ENCODE measurements at regions not wholly inside any gene's neighbourhood (a gene's known extent, or its start where the extent isn't known, plus 50 kb on each side); places are given as distances from the start of the nearest gene placed in this dataset.
A peak's percentile ranks its signal among the peaks of the same experiment; 100 is the strongest.

DNA sequence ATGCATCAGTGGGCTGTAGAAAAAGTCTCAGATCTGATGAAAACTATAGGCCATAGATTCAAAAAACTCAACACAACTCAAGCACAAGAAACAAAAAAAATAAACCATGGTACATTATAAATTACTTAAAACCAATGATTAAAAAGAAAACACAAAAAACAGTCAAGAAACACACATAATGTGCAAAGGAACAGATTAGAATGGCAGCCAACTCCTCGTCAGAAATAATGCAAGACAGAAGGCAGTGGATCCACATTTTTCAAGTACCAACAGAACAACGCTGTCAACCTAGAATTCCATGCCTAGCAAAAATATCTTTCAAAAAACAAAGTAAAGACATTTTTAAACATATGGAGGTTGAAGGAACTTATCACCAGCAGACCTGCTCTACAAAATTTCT, 69.7 kb downstream of the PSMB1 start:
- peak in 1 of 2 experiments; percentile 5 for DNase-seq

DNA sequence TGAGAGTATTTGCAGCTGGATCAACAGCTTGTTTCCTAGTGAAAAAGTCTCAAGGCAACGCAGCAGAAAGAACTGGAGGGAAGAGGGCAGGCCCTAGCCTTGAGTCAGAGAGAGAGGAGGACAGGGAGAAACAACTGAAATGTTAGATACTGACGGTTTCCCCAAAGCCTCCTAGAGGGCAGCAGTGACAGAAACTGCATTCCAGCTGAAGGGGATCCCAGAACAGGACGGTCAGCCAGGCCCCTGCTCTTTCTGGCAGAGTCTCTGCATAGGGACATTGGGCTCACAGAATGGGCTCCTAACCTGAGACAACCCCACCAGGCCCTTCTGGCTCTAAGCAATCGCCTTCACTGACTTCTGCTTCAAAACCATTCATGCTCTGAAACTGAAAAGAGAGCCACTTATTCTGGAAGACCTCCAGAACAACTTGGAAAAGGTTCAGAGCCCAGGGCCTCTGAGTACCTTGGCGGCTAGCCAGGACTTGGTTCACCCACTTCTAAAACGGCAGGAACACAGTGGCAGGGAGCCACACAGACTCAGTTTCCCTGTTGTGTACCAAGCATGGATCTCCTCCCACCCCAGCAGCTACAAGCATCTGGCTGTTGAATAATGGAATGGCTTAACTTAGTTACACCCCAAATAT, 72.9 kb downstream of the PSMB1 start:
- no peak for DNase-seq

DNA sequence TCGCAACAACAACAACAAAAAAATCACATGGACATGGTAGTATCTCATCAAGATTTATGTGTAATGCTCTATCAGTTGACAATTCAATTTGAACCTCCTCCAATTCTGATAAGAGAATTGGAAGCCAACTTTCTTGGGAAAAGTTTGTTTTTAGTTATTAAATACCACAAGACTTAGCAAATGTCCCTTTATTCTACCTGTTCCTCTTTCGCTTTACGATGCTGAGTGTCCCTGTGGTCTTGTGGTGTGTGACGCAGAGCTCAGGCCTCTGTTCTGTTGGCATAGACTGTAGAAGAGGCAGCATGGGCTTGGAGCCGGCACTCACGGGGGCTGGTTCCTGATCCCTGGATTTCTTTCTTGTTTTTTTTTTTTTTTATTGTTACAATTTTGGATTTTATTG, 76.7 kb downstream of the PSMB1 start:
- peak; percentile 20 to 31 for DNase-seq

DNA sequence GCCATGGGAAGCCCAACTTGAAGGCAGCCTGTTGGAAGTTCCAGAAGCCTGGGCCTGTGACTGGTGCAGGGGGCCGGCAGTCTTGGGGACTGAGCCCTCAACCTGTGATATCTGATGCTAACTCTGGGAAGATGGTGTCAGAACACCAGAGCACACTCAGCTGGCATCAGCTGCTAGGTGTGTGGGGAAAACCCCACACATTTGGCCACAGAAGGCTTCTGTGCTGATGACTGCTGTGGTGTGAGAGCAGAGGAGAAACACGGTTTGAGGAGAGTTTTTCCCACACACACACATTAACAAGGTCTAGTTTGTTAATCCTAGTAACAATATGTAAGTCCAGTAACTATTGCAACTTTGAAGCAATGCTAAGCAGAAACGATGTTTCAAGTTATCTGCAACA, 78.0 kb downstream of the PSMB1 start:
- no peak for DNase-seq

DNA sequence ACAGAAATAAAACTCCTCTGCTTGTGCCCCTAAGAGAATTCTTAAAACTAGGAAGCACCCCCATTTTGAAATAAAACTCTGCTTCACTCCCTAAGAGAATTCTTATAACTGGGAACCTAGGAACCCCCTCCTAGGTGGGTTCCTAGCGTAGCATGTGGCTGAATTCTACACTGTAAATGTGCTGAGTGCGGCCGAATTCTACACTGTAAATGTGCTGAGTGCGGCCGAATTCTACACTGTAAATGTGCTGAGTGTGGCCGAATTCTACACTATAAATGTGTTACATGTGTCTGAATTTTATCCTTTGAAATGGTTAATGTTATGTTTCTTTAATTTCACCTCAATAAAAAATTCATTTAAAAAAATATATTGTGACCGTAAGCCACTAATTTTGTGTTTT, 79.3 kb downstream of the PSMB1 start:
- no peak for DNase-seq

DNA sequence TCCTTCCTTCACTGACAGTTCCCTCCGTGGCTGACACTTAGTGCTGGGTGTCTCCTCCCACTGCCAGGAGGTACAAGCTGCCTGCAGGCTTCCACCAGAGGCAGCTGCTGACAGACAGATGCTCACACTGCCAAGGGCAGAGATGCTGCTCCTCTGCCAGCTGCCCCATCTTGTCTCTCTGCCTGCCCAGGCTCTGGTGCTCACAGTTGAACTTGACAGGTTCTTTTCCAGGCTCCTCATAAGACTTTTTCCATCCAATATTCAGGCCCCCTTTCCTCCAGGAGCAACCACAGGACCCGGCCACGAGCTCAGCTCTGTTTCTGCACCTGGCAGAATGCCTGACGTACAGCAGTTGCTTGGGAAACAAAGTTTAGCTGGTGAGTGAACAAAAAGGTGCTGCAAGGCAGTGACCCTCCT, 79.8 kb downstream of the PSMB1 start:
- DNase-seq: no peak

DNA sequence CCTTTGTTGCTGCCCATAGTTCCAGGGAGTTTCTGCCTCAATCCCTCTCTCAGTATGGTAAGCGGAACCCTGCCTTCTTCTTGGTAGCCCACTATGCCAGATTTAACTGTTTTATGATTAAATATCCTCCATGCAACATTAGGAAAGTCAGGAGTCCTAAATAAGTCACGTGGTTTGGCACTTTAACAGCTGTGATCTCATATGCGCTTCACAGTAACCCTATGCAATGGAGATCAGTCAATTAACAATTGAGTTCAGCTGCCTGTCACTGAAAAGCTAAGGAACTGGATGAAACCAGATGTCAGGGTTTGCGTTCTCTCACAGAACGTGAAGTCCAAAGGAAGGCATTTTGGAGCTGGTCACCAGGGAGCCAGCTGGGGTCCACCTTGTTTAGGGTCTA, 81.6 kb downstream of the PSMB1 start:
- no peak for DNase-seq

DNA sequence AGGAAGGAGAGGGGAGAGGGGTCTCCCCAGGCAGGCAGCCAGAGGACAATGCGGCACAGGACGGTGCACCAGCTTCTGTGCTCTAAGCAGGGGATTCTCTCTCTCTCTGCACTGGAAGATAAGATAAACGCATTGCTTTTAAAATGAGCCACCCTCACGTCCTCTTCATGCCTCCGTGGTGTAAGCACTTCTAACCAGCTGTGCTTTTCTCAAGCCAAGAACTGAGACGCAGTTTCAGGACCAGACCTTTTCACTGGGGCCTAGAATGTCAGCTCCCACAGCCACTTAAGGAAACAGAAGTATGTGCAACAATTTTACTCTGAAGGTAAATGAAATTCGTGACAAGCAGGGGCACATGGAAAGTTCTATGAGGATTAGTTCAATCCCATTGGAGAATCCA, 82.4 kb downstream of the PSMB1 start:
- no peak for DNase-seq

DNA sequence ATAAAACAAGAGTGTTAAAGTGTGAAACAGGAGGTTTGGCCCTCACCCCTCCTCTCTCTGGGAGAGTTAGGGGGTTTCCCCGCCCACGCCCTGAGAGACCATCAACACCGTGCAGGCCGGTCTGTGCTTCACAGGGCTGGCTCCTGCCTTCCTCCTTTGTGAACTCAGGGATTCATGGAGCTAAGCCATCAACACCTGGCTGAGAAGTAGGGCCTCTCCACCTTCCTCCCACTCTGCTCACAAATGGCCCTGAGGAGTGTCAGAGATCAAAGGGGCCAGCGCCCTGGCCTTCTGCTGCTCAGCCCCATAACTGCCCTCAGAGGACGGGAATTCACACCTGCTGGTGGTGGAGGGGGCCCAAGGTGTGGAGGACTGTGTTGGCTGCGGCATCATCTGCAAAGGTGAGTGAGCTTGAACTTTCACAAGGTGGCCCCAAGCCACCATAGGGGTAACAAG, 88.6 kb downstream of the PSMB1 start:
- no peak for DNase-seq

DNA sequence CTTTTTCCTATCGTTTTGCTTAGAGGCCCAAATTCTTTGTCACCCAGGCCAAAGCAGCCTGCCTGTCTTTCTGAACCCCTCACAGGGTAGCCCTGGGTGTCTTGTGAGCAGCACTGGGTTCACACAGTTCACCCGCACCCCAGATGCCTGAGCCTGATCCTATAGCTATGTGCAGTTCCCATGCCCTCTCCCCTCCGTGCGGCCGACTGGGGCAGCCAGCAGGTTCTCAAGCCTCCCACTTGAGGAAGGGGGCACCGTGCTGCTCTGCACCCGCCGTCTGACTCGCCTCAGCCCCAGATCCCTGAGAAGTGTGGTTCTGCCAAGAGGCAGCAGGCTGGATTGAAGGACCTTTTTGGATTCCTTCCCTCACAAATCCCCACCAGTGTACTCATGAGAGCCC, 89.0 kb downstream of the PSMB1 start:
- DNase-seq: no peak

DNA sequence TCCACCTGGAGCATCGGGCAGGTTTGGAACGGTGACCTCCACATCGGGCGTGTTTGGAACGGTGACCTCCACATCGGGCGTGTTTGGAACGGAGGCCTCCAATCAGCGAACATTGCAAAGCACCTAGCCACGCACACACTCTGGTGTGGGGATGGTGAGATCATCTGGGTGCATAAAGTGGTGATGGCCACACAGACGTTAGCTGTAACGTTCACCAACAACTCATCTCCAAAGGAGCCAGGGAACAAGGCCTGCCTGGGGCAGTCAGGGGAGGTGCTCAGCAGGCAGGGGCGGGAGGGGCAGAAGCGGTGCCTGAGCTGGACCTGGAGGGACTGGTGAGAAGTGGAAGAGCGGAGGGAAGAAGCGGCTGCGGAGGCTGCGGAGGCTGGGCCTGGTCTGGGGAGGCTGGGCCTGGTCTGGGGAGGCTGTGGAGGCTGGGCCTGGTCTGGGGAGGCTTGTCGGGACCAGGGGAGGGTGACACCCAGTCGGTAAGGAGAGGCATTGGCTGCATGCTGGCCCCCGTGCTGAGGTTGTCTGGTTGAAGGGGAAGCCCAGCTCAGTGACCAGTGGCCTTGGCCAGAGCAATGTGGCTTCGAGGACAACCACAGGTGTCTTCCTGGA, 89.9 kb downstream of the PSMB1 start:
- DNase-seq: no peak

DNA sequence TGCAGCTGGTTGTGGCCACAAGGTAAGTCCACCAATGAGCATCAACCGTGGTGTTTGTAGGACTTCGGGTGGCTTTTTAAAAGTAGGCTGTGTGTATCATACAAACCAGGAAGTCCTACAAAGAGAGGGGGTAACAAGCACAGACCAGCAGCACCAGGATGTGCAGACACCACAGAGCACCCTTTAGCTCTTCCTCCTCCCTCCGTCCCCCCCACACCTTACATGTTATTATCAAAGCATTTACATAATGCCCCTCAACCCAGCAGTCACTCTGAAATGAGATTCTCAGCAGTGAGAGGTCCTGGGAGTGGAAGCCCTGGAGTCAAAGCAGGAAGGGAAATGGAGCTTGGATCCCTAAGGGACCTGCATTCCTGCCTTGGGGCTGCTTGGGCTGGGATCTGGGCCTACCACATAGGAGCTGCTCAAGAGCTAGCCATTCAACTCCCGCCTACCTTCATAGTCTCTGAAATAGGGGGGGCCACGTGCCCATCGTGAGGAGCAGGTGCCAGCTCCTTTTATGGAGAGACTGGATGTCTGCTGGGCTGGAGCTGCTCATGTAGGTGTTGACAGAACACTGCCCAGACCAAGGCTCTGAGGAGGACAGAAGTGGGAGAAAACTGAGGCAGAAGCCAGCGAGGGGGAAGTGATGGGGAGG, 90.6 kb downstream of the PSMB1 start:
- no peak for DNase-seq

DNA sequence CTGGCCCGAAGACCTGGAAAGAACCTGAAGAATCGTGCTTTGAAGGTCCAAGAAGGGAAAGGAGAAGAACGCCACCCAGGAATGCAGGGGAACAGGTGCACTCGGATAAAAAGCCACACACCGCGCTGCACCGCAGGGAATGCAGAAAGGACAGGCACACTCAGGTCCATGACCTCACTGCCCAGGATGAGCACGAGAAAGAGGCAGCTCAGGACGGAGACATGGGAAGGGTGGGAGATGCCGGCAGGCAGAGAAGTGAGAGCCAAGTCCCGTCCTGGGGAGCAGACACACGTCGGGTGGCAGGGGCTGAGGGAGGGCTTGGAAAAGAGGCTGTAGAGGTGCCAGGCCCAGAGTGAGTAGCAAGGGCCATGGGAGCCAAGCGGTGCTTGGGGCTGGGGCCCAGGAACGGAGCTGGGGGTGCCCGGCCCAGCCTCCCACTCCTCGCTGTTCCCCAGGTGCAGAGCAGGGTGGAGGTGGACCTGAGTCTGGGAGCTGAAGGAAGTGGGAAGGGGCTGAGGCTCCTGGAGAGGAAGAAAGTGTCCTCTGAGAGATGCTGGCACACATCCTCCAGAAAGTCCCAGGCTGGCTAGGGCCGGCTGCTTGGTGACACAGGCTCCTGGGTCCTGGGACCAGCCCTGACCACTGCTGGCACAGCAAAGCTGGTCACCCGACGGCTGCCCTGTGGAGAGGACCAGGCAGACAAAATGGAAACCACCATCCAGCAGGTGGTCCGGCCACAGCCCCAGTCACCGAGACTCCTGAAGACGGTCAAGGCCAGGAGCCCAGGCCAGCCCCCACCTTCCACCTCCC, 91.3 kb downstream of the PSMB1 start:
- no peak for DNase-seq

DNA sequence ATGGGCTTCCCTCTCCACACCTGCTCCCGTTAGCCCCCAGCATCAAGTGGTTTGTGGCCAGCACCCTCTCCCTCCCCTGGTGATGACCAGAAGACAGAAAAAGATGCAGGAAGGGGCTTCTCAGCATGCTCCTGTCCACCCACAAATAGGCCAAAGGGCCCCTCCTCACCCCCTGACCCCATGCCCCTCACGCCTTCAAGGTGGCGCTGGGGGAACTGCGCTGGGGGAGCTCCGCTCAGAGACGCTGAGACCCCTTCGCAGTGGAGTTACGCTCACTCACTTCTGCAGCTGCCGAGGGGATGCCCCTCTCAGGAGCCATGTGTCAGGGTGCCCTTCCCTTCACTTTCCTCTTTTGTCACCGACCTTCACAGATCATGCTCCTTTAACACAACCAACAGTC, 92.0 kb downstream of the PSMB1 start:
- no peak for DNase-seq

DNA sequence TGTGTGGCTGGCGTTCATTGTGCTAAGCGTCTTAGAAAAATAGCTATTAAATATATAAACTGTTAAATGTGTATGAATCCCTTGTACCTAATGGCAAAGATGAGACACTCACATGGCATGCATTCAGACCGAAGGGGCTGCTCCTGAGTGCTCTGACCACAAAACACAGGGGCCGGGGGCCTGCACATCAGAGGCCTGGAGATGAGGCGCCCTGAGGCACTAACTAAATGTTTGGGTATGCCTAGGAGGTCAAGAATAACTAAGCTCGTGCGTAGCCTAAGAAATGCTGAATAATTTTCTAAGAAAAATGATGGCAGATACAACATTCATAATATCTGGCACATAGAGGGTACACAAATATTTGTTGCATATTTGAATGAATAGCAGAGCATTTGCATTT, 92.5 kb downstream of the PSMB1 start:
- no peak for DNase-seq

DNA sequence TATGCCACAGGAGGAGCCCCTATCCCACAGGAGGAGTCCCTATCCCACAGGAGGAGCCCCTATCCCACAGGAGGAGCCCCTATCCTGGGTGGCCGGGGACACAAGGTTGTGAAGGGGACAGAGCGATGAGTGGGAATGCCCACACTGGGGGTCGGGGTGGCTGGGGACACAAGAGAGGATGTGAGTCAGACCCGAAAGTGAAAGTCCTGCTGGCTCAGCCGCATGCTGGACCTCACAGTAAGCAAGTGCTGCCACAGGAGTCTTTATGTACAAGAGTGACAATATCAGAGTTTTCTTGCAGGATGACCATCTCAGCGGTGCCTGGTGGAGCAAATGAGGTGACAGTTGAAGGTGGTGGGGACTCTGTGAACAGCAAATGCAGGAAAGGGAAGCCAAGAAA, 93.7 kb downstream of the PSMB1 start:
- peak in 1 of 2 experiments; percentile 7 for DNase-seq

DNA sequence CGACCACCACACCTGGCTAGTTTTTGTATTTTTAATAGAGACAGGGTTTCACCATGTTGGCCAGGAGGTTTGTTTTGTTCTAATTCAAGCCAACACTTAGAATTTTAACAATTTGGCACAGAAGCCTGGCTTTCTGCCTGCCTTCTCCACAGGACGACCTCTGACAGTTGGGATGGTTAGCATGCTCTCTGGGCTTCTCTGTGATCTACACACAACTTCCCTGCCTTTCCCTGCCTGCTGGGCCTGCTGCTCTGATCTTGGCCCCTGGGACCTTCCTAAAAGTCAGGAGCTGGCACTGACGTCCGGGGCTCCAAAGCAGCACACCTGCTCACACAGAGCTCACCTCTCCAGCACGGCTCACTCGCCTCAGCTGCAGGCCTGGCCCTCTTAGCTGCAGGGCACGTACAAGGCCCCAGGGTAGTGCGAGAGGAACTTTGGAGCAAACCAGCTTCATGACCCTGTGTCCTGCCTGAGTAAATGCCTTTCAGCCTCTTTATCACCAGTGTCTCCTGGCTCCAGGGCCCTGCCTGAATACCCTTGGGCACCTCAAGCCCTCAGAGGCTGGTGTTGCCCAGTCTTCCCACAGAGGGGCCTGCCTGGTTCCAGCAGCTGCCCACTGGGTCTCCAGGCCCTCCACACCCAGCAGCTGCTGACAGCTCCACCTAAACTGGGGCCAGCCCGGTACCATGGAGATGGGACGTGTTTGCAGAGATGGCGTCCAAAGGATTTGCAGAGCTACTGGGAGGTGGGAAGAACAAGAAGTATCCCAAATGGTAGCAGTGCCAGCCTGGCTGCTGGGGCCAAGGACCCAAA, 96.0 kb downstream of the PSMB1 start:
- no peak for DNase-seq

Data from Kasumi-1 (cell line).